ENCODE measurements at regions not wholly inside any gene's neighbourhood (a gene's known extent, or its start where the extent isn't known, plus 50 kb on each side); places are given as distances from the start of the nearest gene placed in this dataset.

DNA sequence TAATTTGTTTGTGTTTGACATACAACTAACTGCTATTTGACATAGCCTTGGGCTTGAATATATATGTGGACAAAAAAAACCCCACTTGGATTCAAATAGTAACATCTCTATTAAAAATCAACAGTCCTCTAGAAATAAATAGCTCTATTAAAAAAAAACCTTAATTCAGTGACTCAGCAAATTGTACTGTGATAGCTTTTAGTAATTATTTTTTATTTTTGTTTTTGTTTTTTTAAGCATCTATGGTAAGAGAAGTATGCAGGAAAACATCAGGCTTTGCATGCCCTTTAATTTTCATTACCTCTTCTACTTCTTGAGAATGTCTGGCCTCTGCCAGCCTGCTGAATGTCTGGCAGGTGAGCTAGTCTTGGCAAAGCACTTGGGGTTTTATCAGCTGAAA is 300.7 kb downstream of the NPR3 start:
- TF ChIP-seq, protein P1, sequence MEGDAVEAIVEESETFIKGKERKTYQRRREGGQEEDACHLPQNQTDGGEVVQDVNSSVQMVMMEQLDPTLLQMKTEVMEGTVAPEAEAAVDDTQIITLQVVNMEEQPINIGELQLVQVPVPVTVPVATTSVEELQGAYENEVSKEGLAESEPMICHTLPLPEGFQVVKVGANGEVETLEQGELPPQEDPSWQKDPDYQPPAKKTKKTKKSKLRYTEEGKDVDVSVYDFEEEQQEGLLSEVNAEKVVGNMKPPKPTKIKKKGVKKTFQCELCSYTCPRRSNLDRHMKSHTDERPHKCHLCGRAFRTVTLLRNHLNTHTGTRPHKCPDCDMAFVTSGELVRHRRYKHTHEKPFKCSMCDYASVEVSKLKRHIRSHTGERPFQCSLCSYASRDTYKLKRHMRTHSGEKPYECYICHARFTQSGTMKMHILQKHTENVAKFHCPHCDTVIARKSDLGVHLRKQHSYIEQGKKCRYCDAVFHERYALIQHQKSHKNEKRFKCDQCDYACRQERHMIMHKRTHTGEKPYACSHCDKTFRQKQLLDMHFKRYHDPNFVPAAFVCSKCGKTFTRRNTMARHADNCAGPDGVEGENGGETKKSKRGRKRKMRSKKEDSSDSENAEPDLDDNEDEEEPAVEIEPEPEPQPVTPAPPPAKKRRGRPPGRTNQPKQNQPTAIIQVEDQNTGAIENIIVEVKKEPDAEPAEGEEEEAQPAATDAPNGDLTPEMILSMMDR (conservative IDR thresholded peaks at IDR 0.05 in 1 of 2, IDR thresholded peaks at IDR 0.05 in 1 of 2; ENCODE audit: extremely low read depth in 1 of 2, insufficient read depth in 1 of 2, low read depth in 1 of 2, low read length in 2 of 2): no peak
- no peak for TF ChIP-seq EZH2 (IDR thresholded peaks at IDR 0.05; ENCODE audit: borderline replicate concordance, low read length)
